Panc1 (cell line): ENCODE measurements at regions not wholly inside any gene's neighbourhood (a gene's known extent, or its start where the extent isn't known, plus 50 kb on each side); places are given as distances from the start of the nearest gene placed in this dataset.
A peak's percentile ranks its signal among the peaks of the same experiment; 100 is the strongest.

Experiments used
- ATAC-seq: fragments of 200-7000 bp; cut with Tn5 transposase; 2 replicates; pipeline ENCODE4 v1.9.1; 2020; ENCODE audit warnings: mild to moderate bottlenecking, moderate library complexity
- BruUV-seq: library from RNA; stranded (reverse); fragments of 400-500 nt; replicated peaks from 2 replicates; lab custom pipeline; 2021; lab: Mats Ljungman, UMichigan
- CTCF ChIA-PET: fragments of 300-600 bp; sonication (Branson Sonifier 250); formaldehyde crosslinking; loops from one replicate; lab custom pipeline; 2022; ENCODE audit warnings: antibody characterized with exemption; lab: Charles Lee
- POLR2A ChIA-PET: fragments of 300-600 bp; sonication (Branson Sonifier 250); formaldehyde crosslinking; loops from one replicate; lab custom pipeline; 2022; ENCODE audit warnings: antibody characterized with exemption; lab: Charles Lee
- DNase-seq: peaks from one replicate; pipeline ENCODE4 v3.0.0-alpha.2; 2010; ENCODE audit warnings: low read depth, low spot score
- H3K27ac ChIP-seq: 2 replicates; pipeline ENCODE4 v1.5.1; 2011; ENCODE audit warnings: mild to moderate bottlenecking, low read length, inconsistent platforms
- H3K27me3 ChIP-seq: fragments of 200-500 bp; sonication (Bioruptor generic); 2 replicates; pipeline ENCODE4 v1.6.0; 2014; ENCODE audit warnings: low read length, inconsistent platforms; ENCODE audit not compliant: control insufficient read depth, insufficient read depth
- H3K36me3 ChIP-seq: fragments of 200-500 bp; sonication (Bioruptor generic); 2 replicates; pipeline ENCODE4 v1.5.1; 2014; ENCODE audit warnings: inconsistent platforms, mild to moderate bottlenecking, low read length, moderate library complexity; ENCODE audit not compliant: control insufficient read depth, insufficient read depth
- H3K4me1 ChIP-seq: 2 replicates; pipeline ENCODE4 v1.5.1; 2011; ENCODE audit warnings: inconsistent platforms, mild to moderate bottlenecking, low read length, moderate library complexity; ENCODE audit not compliant: control insufficient read depth, insufficient read depth
- H3K4me3 ChIP-seq, 2 experiments: 2 replicates each; pipeline ENCODE4 v1.5.1; 2011 to 2012; ENCODE audit warnings: low read depth in 2 of 2, low read length in 2 of 2, mild to moderate bottlenecking in 2 of 2, inconsistent platforms in 1 of 2, moderate library complexity in 1 of 2
- H3K9me3 ChIP-seq: fragments of 200-500 bp; sonication (Bioruptor generic); 2 replicates; pipeline ENCODE4 v1.5.1; 2014; ENCODE audit warnings: low read depth, mild to moderate bottlenecking, inconsistent platforms, low read length, moderate library complexity; ENCODE audit not compliant: control insufficient read depth, insufficient read depth
- CTCF ChIP-seq: fragments of 450-650 bp; IDR thresholded peaks from 2 replicates; pipeline ENCODE4 v1.5.1; 2017; ENCODE audit warnings: mild to moderate bottlenecking
- POLR2AphosphoS5 ChIP-seq: IDR thresholded peaks from 2 replicates; pipeline ENCODE4 v1.6.1; 2012; ENCODE audit warnings: mild to moderate bottlenecking, low read depth, low read length, moderate library complexity
- REST ChIP-seq, 2 experiments: IDR thresholded peaks; 2 replicates each; pipeline ENCODE4 v1.6.1; 2011 to 2012; ENCODE audit warnings: low read depth in 2 of 2, control low read depth in 1 of 2, low read length in 1 of 2, mild to moderate bottlenecking in 1 of 2, moderate library complexity in 1 of 2; ENCODE audit not compliant: insufficient read depth in 1 of 2
- SIN3A ChIP-seq: IDR thresholded peaks from 2 replicates; pipeline ENCODE4 v1.6.1; 2012; ENCODE audit warnings: low read depth, mild to moderate bottlenecking, low read length, moderate library complexity, borderline replicate concordance; ENCODE audit not compliant: insufficient read depth
- TCF7L2 ChIP-seq: IDR thresholded peaks from 2 replicates; pipeline ENCODE4 v1.6.1; 2011; ENCODE audit warnings: mild to moderate bottlenecking, low read depth, low read length, inconsistent platforms
- in situ Hi-C: cut with HindIII; loops from 2 replicates; pipeline ENCODE4 v1.10.0; 2016; ENCODE audit warnings: low sequenced_read_pairs, low pct_unique_long_range_greater_than_20kb
- intact Hi-C: fragments of 100-400 bp; cut with micrococcal nuclease; formaldehyde crosslinking; loops from one replicate; pipeline ENCODE4 v1.10.0; 2022; ENCODE audit not compliant: unreplicated experiment

GRCh38 chr7:142587578-142588191, 161.6 kb upstream of the PRSS1 start:
- Histone ChIP-seq H3K9me3 (no peaks in the 10 kb centered on the region), H3K36me3 (no peaks in the 10 kb centered on the region), H3K27ac (no peak overlapping the region), H3K4me3 (no peak overlapping the region), H3K27me3 (no peaks in the 10 kb centered on the region), H3K4me1 (peaks cover 5% of the 10 kb centered on the region)
- DNase-seq (no peak), ATAC-seq (peak; percentile 81)
- in situ Hi-C loops (no loop called here), intact Hi-C loops (loop anchor here (5.0 kb wide), 1 partner anchor 50 kb away; no protein-coding TSS in a partner anchor)
- ChIA-PET CTCF (interaction anchor here (0.6 to 0.9 kb wide), 4 partner anchors 16 to 90 kb away, joined by 3 to 4 read pairs (median 3); no protein-coding TSS in a partner anchor), POLR2A (no interaction called here)
- no TSS peak for BruUV-seq
- no peak for TF ChIP-seq SIN3A
- TF ChIP-seq POLR2AphosphoS5, result no peak
- TF ChIP-seq CTCF, result peak; percentile 69

- BruUV-seq, result no TSS peak
- intact Hi-C loops, result loop anchor here (5.0 kb wide), 1 partner anchor 49 kb away; no protein-coding TSS in a partner anchor
- peaks cover 5% of the 10 kb centered on the region for H3K4me1 ChIP-seq
- ATAC-seq (no peak), DNase-seq (no peak)
- POLR2A ChIA-PET, result no interaction called here
- H3K4me3 ChIP-seq, result no peak overlapping the region
- CTCF ChIA-PET, result no interaction called here
- no peaks in the 10 kb centered on the region for H3K36me3 ChIP-seq
- in situ Hi-C loops, result no loop called here
- no peaks in the 10 kb centered on the region for H3K27me3 ChIP-seq
- H3K9me3 ChIP-seq, result no peaks in the 10 kb centered on the region
- H3K27ac ChIP-seq, result no peak overlapping the region
- TF ChIP-seq POLR2AphosphoS5 (no peak), CTCF (no peak), REST (IDR thresholded peaks at IDR 0.05; ENCODE audit: insufficient read depth in 1 of 2, low read depth in 2 of 2, low read length in 1 of 2) (no peak), SIN3A (no peak), TCF7L2 (no peak)
Observed at GRCh38 chr7:142586611-142587010, 162.7 kb upstream of the PRSS1 start.
